Stomach (tissue), 8 donors: ENCODE measurements at regions not wholly inside any gene's neighbourhood (a gene's known extent, or its start where the extent isn't known, plus 50 kb on each side); places are given as distances from the start of the nearest gene placed in this dataset.

Experiments used
- DNase-seq, 2 donors: peaks; one replicate each; pipeline versions ENCODE4 v3.0.0 to v3.0.0-alpha.2; 2013 to 2019
- H3K27ac ChIP-seq, 5 donors: fragments of 200-600 bp in 4 of 5; sonication (generic) in 4 of 5; one replicate each; pipeline ENCODE4 v1.5.1; 2013 to 2019; ENCODE audit warnings: mild to moderate bottlenecking in 1 of 5, moderate library complexity in 1 of 5
- H3K27me3 ChIP-seq, 3 donors: fragments of 200-600 bp; sonication (generic); one replicate each; pipeline ENCODE4 v1.5.1; 2017 to 2019; ENCODE audit warnings: mixed run types in 1 of 3
- H3K36me3 ChIP-seq, 4 donors: fragments of 200-600 bp; sonication (generic); 1 replicate in 3 of 4; 2 replicates in 1 of 4; pipeline ENCODE4 v1.5.1; 2016 to 2019
- H3K4me1 ChIP-seq, 4 donors: fragments of 200-600 bp; sonication (generic); one replicate each; pipeline ENCODE4 v1.5.1; 2016 to 2019
- H3K4me3 ChIP-seq, 4 donors: fragments of 200-600 bp; sonication (generic) in 3 of 4; one replicate each; pipeline ENCODE4 v1.5.1; 2016 to 2019; ENCODE audit warnings: mild to moderate bottlenecking in 1 of 4
- H3K9me3 ChIP-seq, 4 donors: fragments of 200-600 bp; sonication (generic); one replicate each; pipeline ENCODE4 v1.5.1; 2016 to 2019
- CTCF ChIP-seq, 7 experiments: fragments of 450-650 bp in 4 of 7; fragments of 200-600 bp in 3 of 7; sonication (generic) in 3 of 7; IDR thresholded peaks; one replicate each; pipeline ENCODE4 v1.5.1; 2016 to 2019; ENCODE audit warnings: antibody characterized with exemption in 7 of 7, control low read depth in 2 of 7, mild to moderate bottlenecking in 1 of 7
- EP300 ChIP-seq: sonication (generic); formaldehyde crosslinking; IDR thresholded peaks from one replicate; pipeline ENCODE4 v1.6.1; 2017; ENCODE audit warnings: antibody characterized with exemption
- POLR2A ChIP-seq, 4 donors: fragments of 450-650 bp; IDR thresholded peaks; one replicate each; pipeline ENCODE4 v1.6.1; 2016; ENCODE audit warnings: antibody characterized with exemption in 4 of 4, control low read depth in 2 of 4, mild to moderate bottlenecking in 1 of 4, moderate library complexity in 1 of 4
- POLR2AphosphoS5 ChIP-seq, 3 donors: sonication (generic); formaldehyde crosslinking; IDR thresholded peaks; one replicate each; pipeline ENCODE4 v1.6.1; 2016; ENCODE audit warnings: antibody characterized with exemption in 3 of 3
- WGBS, 5 donors: extraction: QIAGEN DNeasy Blood & Tissue Kit in 3 of 5; methylation state at CpG; one replicate each; pipeline versions ENCODE4 v1.1.5 to v1.1.7; 2013 to 2018; 5-methylcytosine and 5-hydroxymethylcytosine counted together
- intact Hi-C: fragments of 100-400 bp; cut with DNase I; formaldehyde crosslinking; loops from one replicate; pipeline ENCODE4 v1.15.1; 2023; ENCODE audit warnings: low total_unique reads
- donor health status: healthy with polysubstance abuse.
- donor health status: Bipolar disorder and iron deficiency.
- donor health status: healthy.

GRCh38 chr4:52298444-52298843, 247.3 kb downstream of the SPATA18 start:
- 0 to 44% (median 0%) methylated on average over 1 of the region's 1 CpG for WGBS, 5 donors
- Histone ChIP-seq H3K4me1 (no peaks in the 10 kb centered on the region), H3K27ac (no peak overlapping the region), H3K4me3 (no peak overlapping the region), H3K27me3 (no peaks in the 10 kb centered on the region), H3K36me3 (no peaks in the 10 kb centered on the region), H3K9me3 (no peaks in the 10 kb centered on the region)
- DNase-seq: no peak
- intact Hi-C loops: no loop called here
- TF ChIP-seq POLR2A (IDR thresholded peaks at IDR 0.05) (no peak), CTCF (IDR thresholded peaks at IDR 0.05) (no peak), POLR2AphosphoS5 (IDR thresholded peaks at IDR 0.05) (no peak), EP300 (no peak)

- WGBS, 5 donors: 55 to 69% (median 61%) methylated on average over 7 of the region's 7 CpGs
- Histone ChIP-seq H3K27ac (no peak overlapping the region), H3K36me3 (no peaks in the 10 kb centered on the region), H3K9me3 (no peaks in the 10 kb centered on the region), H3K4me1 (no peaks in the 10 kb centered on the region), H3K4me3 (no peak overlapping the region), H3K27me3 (no peaks in the 10 kb centered on the region)
- intact Hi-C loops: no loop called here
- no peak for TF ChIP-seq POLR2A (IDR thresholded peaks at IDR 0.05)
- TF ChIP-seq EP300: no peak
- DNase-seq: no peak
Measured at GRCh38 chr4:52299120-52299519, 248.0 kb downstream of the SPATA18 start.

GRCh38 chr4:52311464-52312125, 260.5 kb downstream of the SPATA18 start:
- DNase-seq: no peak
- Histone ChIP-seq H3K9me3 (no peaks in the 10 kb centered on the region), H3K4me1 (no peaks in the 10 kb centered on the region), H3K36me3 (no peaks in the 10 kb centered on the region), H3K27me3 (no peaks in the 10 kb centered on the region), H3K27ac (no peak overlapping the region), H3K4me3 (no peak overlapping the region)
- intact Hi-C loops: no loop called here
- 72 to 90% (median 88%) methylated on average over 2 of the region's 2 CpGs for WGBS, 5 donors
- TF ChIP-seq CTCF (IDR thresholded peaks at IDR 0.05) (no peak), POLR2A (IDR thresholded peaks at IDR 0.05) (no peak), POLR2AphosphoS5 (IDR thresholded peaks at IDR 0.05) (no peak), EP300 (no peak)

- H3K4me1 ChIP-seq: no peaks in the 10 kb centered on the region
- no peak overlapping the region for H3K4me3 ChIP-seq
- H3K36me3 ChIP-seq: no peaks in the 10 kb centered on the region
- intact Hi-C loops: no loop called here
- no peaks in the 10 kb centered on the region for H3K9me3 ChIP-seq
- no peak overlapping the region for H3K27ac ChIP-seq
- TF ChIP-seq CTCF (IDR thresholded peaks at IDR 0.05) (no peak), POLR2AphosphoS5 (IDR thresholded peaks at IDR 0.05) (no peak), EP300 (no peak), POLR2A (IDR thresholded peaks at IDR 0.05) (no peak)
- no peak for DNase-seq
- no peaks in the 10 kb centered on the region for H3K27me3 ChIP-seq
- 38 to 50% (median 40%) methylated on average over 2 of the region's 2 CpGs for WGBS, 5 donors
Measured at GRCh38 chr4:52312722-52313121, 261.6 kb downstream of the SPATA18 start.

GRCh38 chr4:52317361-52317879, 266.3 kb downstream of the SPATA18 start:
- Histone ChIP-seq H3K27me3 (no peaks in the 10 kb centered on the region), H3K36me3 (no peaks in the 10 kb centered on the region), H3K9me3 (no peaks in the 10 kb centered on the region), H3K4me3 (no peak overlapping the region), H3K4me1 (no peaks in the 10 kb centered on the region), H3K27ac (no peak overlapping the region)
- no peak for TF ChIP-seq POLR2A (IDR thresholded peaks at IDR 0.05)
- TF ChIP-seq POLR2AphosphoS5 (IDR thresholded peaks at IDR 0.05): no peak
- no peak for TF ChIP-seq CTCF (IDR thresholded peaks at IDR 0.05)
- TF ChIP-seq EP300: no peak
- intact Hi-C loops: no loop called here
- DNase-seq: no peak
- WGBS, 5 donors: 40 to 68% (median 50%) methylated on average over 3 of the region's 3 CpGs
